Karpas-422 (cell line): ENCODE measurements at regions not wholly inside any gene's neighbourhood (a gene's known extent, or its start where the extent isn't known, plus 50 kb on each side); places are given as distances from the start of the nearest gene placed in this dataset.
A peak's percentile ranks its signal among the peaks of the same experiment; 100 is the strongest.

ENCODE experiments used
- DNase-seq: peaks from one replicate; pipeline ENCODE4 v3.0.0-alpha.2; 2015
- H2AFZ ChIP-seq: fragments of 200-600 bp; sonication (generic); 2 replicates; pipeline ENCODE4 v1.6.1; 2014; ENCODE audit warnings: antibody characterized with exemption, low read length, mixed read lengths
- H3K27ac ChIP-seq: fragments of 200-600 bp; sonication (generic); 2 replicates; pipeline ENCODE4 v1.5.1; 2014; ENCODE audit warnings: mild to moderate bottlenecking, low read length, moderate library complexity
- H3K27me3 ChIP-seq: fragments of 200-600 bp; sonication (generic); 2 replicates; pipeline ENCODE4 v1.6.1; 2014; ENCODE audit warnings: low read length, mixed read lengths
- H3K36me3 ChIP-seq: fragments of 200-600 bp; sonication (generic); 2 replicates; pipeline ENCODE4 v1.6.1; 2014; ENCODE audit warnings: low read length, mixed read lengths; ENCODE audit not compliant: insufficient read depth
- H3K4me1 ChIP-seq: fragments of 200-600 bp; sonication (generic); 2 replicates; pipeline ENCODE4 v1.6.1; 2014; ENCODE audit warnings: mild to moderate bottlenecking, low read length, mixed read lengths
- H3K4me2 ChIP-seq: fragments of 200-600 bp; sonication (generic); 2 replicates; pipeline ENCODE4 v1.6.1; 2014; ENCODE audit warnings: low read length, low read depth, mild to moderate bottlenecking; ENCODE audit not compliant: poor library complexity, severe bottlenecking
- H3K4me3 ChIP-seq: fragments of 200-600 bp; sonication (generic); 2 replicates; pipeline ENCODE4 v1.5.1; 2014; ENCODE audit warnings: mild to moderate bottlenecking, antibody characterized with exemption, low read length, mixed read lengths
- H3K79me2 ChIP-seq: fragments of 200-600 bp; sonication (generic); 2 replicates; pipeline ENCODE4 v1.6.1; 2014; ENCODE audit warnings: mild to moderate bottlenecking, low read length, mixed read lengths
- H3K9ac ChIP-seq: fragments of 200-600 bp; sonication (generic); 2 replicates; pipeline ENCODE4 v1.6.0; 2014; ENCODE audit warnings: low read length
- H3K9me2 ChIP-seq: fragments of 200-600 bp; sonication (generic), shearing (Covaris generic); replicated peaks from 2 replicates; pipeline ENCODE4 v1.6.0; 2014; ENCODE audit warnings: mild to moderate bottlenecking, low read length, moderate library complexity; ENCODE audit not compliant: insufficient read depth
- H3K9me3 ChIP-seq: fragments of 300-700, 200-600 bp; sonication (generic); 2 replicates; pipeline ENCODE4 v1.6.1; 2014; ENCODE audit warnings: low read length, mixed read lengths
- H4K20me1 ChIP-seq: fragments of 200-600 bp; sonication (generic); 2 replicates; pipeline ENCODE4 v1.6.1; 2014; ENCODE audit warnings: mild to moderate bottlenecking, antibody characterized with exemption, low read length, low read depth; ENCODE audit not compliant: insufficient read depth

DNA sequence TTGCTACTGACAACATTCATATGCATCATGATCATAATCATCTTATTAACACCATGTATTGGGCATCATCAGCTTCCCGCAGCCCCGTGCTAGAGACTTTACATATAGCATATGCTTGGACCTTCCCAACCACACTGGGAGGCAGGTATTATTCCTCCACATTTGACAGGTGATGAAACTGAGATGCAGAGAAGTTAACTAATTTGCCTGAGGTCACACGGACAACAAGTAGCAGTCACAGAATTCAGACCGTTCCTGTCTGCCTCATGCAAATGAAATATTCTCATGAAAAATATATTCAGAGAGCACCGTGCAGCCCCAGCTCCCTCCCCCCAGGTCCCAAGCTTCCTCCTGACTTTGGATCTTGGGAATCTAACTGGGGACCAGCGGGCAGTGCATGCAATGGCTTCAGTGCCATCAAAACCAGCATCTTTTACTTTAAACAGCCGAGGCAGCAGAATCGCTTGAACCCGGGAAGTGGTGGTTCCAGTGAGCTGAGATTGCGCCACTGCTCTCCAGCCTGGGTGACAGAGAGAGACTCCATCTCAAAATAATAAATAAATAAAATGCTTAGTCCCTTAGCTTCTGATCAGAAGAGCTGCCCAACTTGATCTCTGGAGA, 112.2 kb upstream of the GPR26 start:
- Histone ChIP-seq H3K4me1 (0 out of 2 replicates have a peak, but pooled peaks cover 2% of the 10 kb centered on the region), H3K79me2 (no peaks in the 10 kb centered on the region), H4K20me1 (0 out of 2 replicates have a peak, but pooled peaks cover 2% of the 10 kb centered on the region), H2AFZ (no peak overlapping the region), H3K9ac (no peak overlapping the region), H3K27me3 (no peaks in the 10 kb centered on the region), H3K36me3 (no peaks in the 10 kb centered on the region), H3K9me3 (no peaks in the 10 kb centered on the region), H3K4me2 (no peak overlapping the region), H3K4me3 (no peak overlapping the region), H3K9me2 (no peaks in the 10 kb centered on the region), H3K27ac (no peak overlapping the region)
- no peak for DNase-seq

DNA sequence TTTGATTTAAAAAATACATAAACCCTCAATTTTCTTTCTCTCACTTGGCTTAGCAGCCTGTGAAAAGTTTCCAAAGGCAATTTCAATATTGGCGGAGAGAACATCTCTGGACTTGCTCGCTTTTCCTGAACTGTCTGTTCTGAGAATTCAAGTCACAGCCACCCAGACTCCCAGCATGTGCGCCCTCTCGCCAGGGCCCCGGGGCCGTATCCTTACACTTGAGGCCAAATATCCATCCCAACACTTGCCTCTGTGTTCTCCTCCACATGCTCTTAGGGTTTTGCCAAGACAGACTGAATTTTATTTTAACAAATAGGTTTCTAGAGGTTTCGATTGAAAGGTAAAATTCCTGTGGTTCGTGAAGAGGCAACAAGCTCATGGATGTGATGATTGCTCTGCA, 111.5 kb upstream of the GPR26 start:
- DNase-seq: no peak
- H3K27ac ChIP-seq: no peak overlapping the region
- H3K9me2 ChIP-seq: no peaks in the 10 kb centered on the region
- H3K27me3 ChIP-seq: no peaks in the 10 kb centered on the region
- H3K4me3 ChIP-seq: no peak overlapping the region
- H3K4me1 ChIP-seq: 0 out of 2 replicates have a peak, but pooled peaks cover 2% of the 10 kb centered on the region
- H3K79me2 ChIP-seq: no peaks in the 10 kb centered on the region
- no peaks in the 10 kb centered on the region for H3K36me3 ChIP-seq
- no peak overlapping the region for H3K9ac ChIP-seq
- H3K9me3 ChIP-seq: no peaks in the 10 kb centered on the region
- H3K4me2 ChIP-seq: no peak overlapping the region
- H4K20me1 ChIP-seq: 0 out of 2 replicates have a peak, but pooled peaks cover 5% of the 10 kb centered on the region
- H2AFZ ChIP-seq: no peak overlapping the region

DNA sequence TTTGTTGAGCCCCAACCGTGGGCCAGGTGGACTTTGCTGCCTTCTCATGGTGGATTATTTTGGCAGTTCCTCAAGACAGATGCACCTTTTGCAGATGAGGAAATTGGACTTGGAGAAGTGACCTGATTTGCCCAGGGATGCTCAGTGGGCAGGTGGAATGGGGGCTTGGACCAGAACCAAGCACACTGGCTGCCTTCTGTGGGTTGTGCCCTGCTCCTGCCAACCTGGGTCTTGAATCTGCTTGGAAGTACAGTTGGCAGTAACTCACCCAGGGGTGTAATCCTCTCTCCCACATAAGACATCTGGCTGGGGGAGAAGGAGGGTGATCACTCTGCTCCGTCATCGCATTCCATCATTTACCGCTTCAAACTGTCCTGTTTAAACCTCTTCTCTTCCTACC, 110.5 kb upstream of the GPR26 start:
- Histone ChIP-seq H2AFZ (no peak overlapping the region), H3K27ac (no peak overlapping the region), H3K9me3 (no peaks in the 10 kb centered on the region), H4K20me1 (0 out of 2 replicates have a peak, but pooled peaks cover 5% of the 10 kb centered on the region), H3K4me3 (no peak overlapping the region), H3K27me3 (no peaks in the 10 kb centered on the region), H3K79me2 (no peaks in the 10 kb centered on the region), H3K9ac (no peak overlapping the region), H3K9me2 (no peaks in the 10 kb centered on the region), H3K4me1 (0 out of 2 replicates have a peak, but pooled peaks cover 2% of the 10 kb centered on the region), H3K36me3 (no peaks in the 10 kb centered on the region), H3K4me2 (no peak overlapping the region)
- DNase-seq: no peak

DNA sequence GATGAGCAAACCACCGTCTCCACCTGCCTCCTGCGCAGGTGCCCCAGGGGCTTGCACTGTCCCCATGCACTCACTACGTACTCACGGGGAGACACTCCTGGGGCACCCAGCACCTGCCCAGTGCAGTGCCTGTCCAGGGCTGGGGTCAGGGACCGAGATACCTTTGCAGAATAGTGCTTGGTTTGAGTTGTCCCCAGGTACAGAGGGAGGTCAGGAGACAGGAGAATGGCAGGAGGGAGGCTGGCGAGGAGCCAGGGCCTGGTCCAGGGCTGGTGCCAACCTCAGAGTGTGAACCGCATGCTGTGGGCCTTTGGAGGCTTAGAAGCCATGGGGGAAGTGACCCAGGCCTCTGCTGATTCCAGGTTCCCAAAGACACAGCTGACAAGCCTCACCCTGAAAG, 110.1 kb upstream of the GPR26 start:
- no peak for DNase-seq
- H3K4me1 ChIP-seq: no peaks in the 10 kb centered on the region

DNA sequence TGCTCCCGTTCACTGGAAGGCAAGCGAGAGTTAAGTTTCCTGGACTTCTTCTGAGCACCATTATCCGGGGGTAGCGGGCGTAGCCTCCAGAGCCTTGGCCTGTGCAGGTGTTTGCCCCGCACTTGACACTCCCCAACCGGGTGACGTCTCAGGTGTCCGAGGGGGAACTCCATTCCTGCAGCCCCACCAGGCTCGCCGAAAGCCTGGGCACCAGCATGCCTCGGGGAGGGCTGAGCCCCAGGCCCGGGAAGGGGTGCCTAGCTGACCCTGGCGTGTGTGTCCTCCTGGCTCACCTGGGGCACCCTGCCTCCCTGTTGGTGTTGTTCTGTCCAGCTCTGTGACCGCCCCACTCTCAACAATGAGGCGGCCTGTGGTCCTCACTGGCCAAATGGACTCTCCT, 109.4 kb upstream of the GPR26 start:
- H3K4me1 ChIP-seq: no peaks in the 10 kb centered on the region
- 0 out of 2 replicates have a peak, but pooled peaks cover 5% of the 10 kb centered on the region for H4K20me1 ChIP-seq
- H3K9ac ChIP-seq: no peak overlapping the region
- no peak overlapping the region for H2AFZ ChIP-seq
- no peaks in the 10 kb centered on the region for H3K36me3 ChIP-seq
- no peak overlapping the region for H3K27ac ChIP-seq
- H3K79me2 ChIP-seq: no peaks in the 10 kb centered on the region
- no peak for DNase-seq
- H3K4me3 ChIP-seq: no peak overlapping the region
- no peaks in the 10 kb centered on the region for H3K9me3 ChIP-seq
- no peaks in the 10 kb centered on the region for H3K27me3 ChIP-seq
- H3K4me2 ChIP-seq: no peak overlapping the region
- no peaks in the 10 kb centered on the region for H3K9me2 ChIP-seq

More for the DNA sequence above, 110.1 kb upstream of the GPR26 start:
- Histone ChIP-seq H3K36me3 (no peaks in the 10 kb centered on the region), H3K9me2 (no peaks in the 10 kb centered on the region), H3K4me3 (no peak overlapping the region), H4K20me1 (0 out of 2 replicates have a peak, but pooled peaks cover 5% of the 10 kb centered on the region), H3K9ac (no peak overlapping the region), H3K9me3 (no peaks in the 10 kb centered on the region), H2AFZ (no peak overlapping the region), H3K27me3 (no peaks in the 10 kb centered on the region), H3K79me2 (no peaks in the 10 kb centered on the region), H3K27ac (no peak overlapping the region), H3K4me2 (no peak overlapping the region)

DNA sequence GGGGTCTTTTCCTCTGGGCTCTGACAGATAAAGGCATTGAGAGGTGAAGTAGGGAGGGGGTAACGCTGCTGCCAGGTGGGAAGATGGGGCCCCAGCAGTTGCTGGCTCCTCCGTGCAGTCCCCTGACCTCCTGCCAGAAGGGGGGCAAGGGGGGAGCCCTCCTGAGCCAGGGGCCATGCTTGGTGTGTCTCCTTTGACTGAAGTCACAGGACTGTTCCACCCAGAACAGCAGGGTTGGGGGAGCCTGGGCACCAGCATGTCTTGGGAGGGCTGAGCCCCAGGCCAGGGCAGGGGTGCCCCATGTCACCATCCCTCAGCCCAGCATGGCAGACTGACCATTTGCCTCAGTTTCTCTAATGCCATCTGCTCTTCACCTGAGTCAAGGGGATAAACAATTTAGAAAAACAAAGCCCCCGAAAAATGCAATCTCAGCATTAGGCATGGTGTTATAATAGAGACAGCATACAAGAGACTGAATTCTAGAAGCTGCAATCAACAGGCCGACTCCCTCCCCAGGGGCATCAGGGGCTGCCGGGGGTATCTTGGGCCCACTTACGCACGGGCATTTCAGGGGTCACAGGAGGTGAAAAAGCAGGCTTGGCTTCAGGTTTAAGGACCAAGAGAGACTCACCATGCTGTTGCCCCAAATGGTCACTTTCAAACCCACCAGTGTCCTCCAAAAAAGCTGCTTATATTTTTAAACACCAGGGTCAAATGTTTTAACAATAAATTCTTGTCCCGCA, 108.6 kb upstream of the GPR26 start:
- Histone ChIP-seq H3K4me2 (no peak overlapping the region), H3K27ac (no peak overlapping the region), H3K4me1 (no peaks in the 10 kb centered on the region), H4K20me1 (0 out of 2 replicates have a peak, but pooled peaks cover 5% of the 10 kb centered on the region), H3K9me3 (no peaks in the 10 kb centered on the region), H3K9ac (no peak overlapping the region), H3K79me2 (no peaks in the 10 kb centered on the region), H3K4me3 (no peak overlapping the region), H2AFZ (no peak overlapping the region), H3K36me3 (no peaks in the 10 kb centered on the region), H3K27me3 (no peaks in the 10 kb centered on the region), H3K9me2 (no peaks in the 10 kb centered on the region)
- no peak for DNase-seq

DNA sequence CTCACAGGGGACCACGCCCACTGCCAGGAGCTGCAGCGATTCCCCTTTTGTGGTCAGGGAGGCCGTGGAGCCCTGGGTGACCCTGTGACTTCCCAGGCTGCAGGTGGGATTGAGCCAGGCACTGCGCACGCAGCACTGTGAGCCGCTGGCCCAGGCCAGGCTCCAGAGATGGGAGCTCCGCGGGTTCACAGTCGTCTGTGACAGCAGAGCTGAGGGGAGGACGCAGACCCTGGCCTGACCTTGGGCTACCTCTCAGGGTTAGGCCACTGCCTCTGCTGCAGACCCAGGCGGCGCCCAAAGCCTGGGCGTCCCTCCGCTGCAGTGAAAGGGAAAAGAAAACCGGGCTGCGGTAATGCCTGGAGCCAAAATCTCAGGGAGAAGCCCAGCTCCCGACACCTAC, 107.5 kb upstream of the GPR26 start:
- no peak overlapping the region for H3K4me3 ChIP-seq
- no peak overlapping the region for H2AFZ ChIP-seq
- no peaks in the 10 kb centered on the region for H3K4me1 ChIP-seq
- H3K79me2 ChIP-seq: no peaks in the 10 kb centered on the region
- H3K27me3 ChIP-seq: no peaks in the 10 kb centered on the region
- H3K36me3 ChIP-seq: no peaks in the 10 kb centered on the region
- no peak overlapping the region for H3K9ac ChIP-seq
- H4K20me1 ChIP-seq: 0 out of 2 replicates have a peak, but pooled peaks cover 5% of the 10 kb centered on the region
- H3K9me3 ChIP-seq: no peaks in the 10 kb centered on the region
- no peak overlapping the region for H3K4me2 ChIP-seq
- H3K27ac ChIP-seq: no peak overlapping the region
- no peak for DNase-seq
- no peaks in the 10 kb centered on the region for H3K9me2 ChIP-seq

GRCh38 chr10:123559066-123559822, 106.9 kb upstream of the GPR26 start:
- peak; percentile 78 for DNase-seq
- Histone ChIP-seq H3K27ac (no peak overlapping the region), H3K36me3 (no peaks in the 10 kb centered on the region)

More at GRCh38 chr10:123559066-123559822, 106.9 kb upstream of the GPR26 start:
- no peaks in the 10 kb centered on the region for H3K9me3 ChIP-seq
- H3K4me3 ChIP-seq: no peak overlapping the region
- H3K9ac ChIP-seq: no peak overlapping the region
- no peak overlapping the region for H2AFZ ChIP-seq
- no peaks in the 10 kb centered on the region for H3K4me1 ChIP-seq
- no peaks in the 10 kb centered on the region for H3K79me2 ChIP-seq
- no peak overlapping the region for H3K4me2 ChIP-seq
- no peaks in the 10 kb centered on the region for H3K9me2 ChIP-seq
- no peaks in the 10 kb centered on the region for H3K27me3 ChIP-seq
- H4K20me1 ChIP-seq: 0 out of 2 replicates have a peak, but pooled peaks cover 5% of the 10 kb centered on the region
